ENCODE measurements at regions not wholly inside any gene's neighbourhood (a gene's known extent, or its start where the extent isn't known, plus 50 kb on each side); places are given as distances from the start of the nearest gene placed in this dataset.

DNA sequence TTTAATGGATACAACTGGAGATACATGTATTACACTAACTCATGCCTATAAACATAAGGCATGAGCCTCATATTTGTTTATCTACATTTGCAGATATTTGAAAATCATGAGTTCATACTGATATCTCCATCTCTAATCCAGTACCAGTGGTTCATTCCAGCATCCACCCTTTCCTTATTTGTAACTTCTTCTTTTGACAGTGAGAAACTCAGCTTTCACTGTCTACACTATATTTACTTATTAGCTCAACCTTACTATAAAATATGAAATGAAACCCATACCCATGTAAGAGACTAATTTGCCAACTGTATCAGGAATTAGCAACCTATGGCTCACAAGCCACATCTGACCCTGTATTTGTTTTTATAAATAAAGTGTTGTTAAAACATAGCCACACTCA is 161.9 kb upstream of the GPRIN3 start:
- Mint-ChIP-seq H3K4me1 (ENCODE audit: low read depth) (peaks cover 26% of the 10 kb centered on the region), H3K27ac (peak overlapping the region; percentile 75)
- no peak for ATAC-seq (replicated peaks in 1 of 2)

DNA sequence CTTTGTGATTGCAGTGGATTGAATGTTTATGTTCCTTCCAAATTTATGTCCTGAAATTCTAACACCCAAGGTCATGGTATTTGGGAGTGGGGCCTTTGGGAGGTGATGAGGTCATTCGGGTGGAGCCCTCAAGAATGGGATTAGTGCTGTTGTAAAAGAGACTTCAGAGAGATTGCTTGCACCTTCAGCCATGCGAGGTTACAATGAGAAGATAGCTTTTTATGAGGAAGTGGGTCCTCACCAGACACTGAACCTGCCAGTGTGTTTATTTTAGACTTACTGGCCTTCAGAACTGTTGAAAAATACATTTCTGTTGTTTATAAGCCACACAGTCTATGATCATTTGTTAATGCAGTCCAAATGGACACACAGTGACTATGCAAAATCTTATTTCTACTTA is 161.0 kb upstream of the GPRIN3 start:
- no peak for DNase-seq
- H3K27ac Mint-ChIP-seq = no peak overlapping the region
- no peak for ATAC-seq (replicated peaks in 1 of 2)
- no peak overlapping the region for H3K4me3 Mint-ChIP-seq
- peaks cover 26% of the 10 kb centered on the region for H3K4me1 Mint-ChIP-seq (ENCODE audit: low read depth)
- H3K36me3 Mint-ChIP-seq (ENCODE audit: insufficient read depth in 2 of 2) = no peaks in the 10 kb centered on the region
- H3K9me3 Mint-ChIP-seq = no peaks in the 10 kb centered on the region
- H3K27me3 Mint-ChIP-seq (ENCODE audit: low read depth) = peaks cover 2% of the 10 kb centered on the region

More for the DNA sequence above, 161.9 kb upstream of the GPRIN3 start:
- peaks cover 11% of the 10 kb centered on the region for H3K27me3 Mint-ChIP-seq (ENCODE audit: low read depth)
- H3K36me3 Mint-ChIP-seq (ENCODE audit: insufficient read depth in 2 of 2) = no peaks in the 10 kb centered on the region
- no peak for DNase-seq
- no peaks in the 10 kb centered on the region for H3K9me3 Mint-ChIP-seq
- H3K4me3 Mint-ChIP-seq = peak overlapping the region; percentile 55 to 73

DNA sequence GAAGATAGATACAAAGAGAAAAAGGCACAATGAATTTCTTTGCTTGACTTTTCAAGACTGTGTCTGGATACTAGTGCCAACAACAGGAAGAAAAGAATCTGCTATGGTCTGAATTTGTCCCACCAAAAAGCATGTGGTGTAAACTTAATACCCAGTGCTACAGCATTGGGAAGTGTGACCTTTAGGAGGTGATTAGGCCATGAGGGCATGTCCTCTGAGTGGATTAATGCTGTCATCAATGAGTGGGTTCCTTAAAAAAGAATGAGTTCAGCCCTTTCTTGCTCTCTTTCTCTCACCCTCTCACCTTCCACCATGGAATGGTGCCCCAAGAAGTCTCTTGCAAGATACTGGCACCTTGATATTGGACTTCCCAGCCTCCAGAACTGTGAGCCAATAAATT is 155.7 kb upstream of the GPRIN3 start:
- no peaks in the 10 kb centered on the region for H3K9me3 Mint-ChIP-seq
- H3K27ac Mint-ChIP-seq = no peak overlapping the region
- no peaks in the 10 kb centered on the region for H3K4me1 Mint-ChIP-seq (ENCODE audit: low read depth)
- H3K27me3 Mint-ChIP-seq (ENCODE audit: low read depth) = no peaks in the 10 kb centered on the region
- DNase-seq (no peak), ATAC-seq (replicated peaks in 1 of 2) (no peak)
- no peaks in the 10 kb centered on the region for H3K36me3 Mint-ChIP-seq (ENCODE audit: insufficient read depth in 2 of 2)
- no peak overlapping the region for H3K4me3 Mint-ChIP-seq

DNA sequence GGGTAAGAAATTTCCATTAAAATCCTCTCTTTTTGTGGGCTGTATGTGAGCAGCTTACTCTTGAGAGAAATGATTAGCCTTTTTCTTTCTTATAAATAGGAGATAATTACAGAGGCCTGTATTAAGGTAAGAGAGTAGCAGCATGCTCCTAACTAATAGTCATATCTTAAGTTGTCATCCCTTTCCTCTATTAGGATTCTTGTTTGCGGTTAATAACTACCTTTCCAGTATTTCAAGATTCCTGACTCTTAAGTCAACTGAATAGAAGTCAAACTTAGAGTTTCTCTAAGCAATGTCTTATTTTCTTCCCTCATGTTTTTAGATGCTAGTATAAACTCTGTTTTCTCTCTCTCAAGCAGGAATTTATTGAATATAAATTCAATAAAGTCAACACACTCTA is 139.9 kb upstream of the GPRIN3 start:
- no peak overlapping the region for H3K27ac Mint-ChIP-seq
- no peaks in the 10 kb centered on the region for H3K27me3 Mint-ChIP-seq (ENCODE audit: low read depth)
- H3K4me1 Mint-ChIP-seq (ENCODE audit: low read depth) = no peaks in the 10 kb centered on the region
- H3K4me3 Mint-ChIP-seq = no peak overlapping the region
- H3K36me3 Mint-ChIP-seq (ENCODE audit: insufficient read depth in 2 of 2) = peaks cover 10 to 16% of the 10 kb centered on the region in 2 donors
- ATAC-seq (replicated peaks in 1 of 2) (no peak), DNase-seq (no peak)
- peaks cover 8 to 13% of the 10 kb centered on the region in 2 donors for H3K9me3 Mint-ChIP-seq

DNA sequence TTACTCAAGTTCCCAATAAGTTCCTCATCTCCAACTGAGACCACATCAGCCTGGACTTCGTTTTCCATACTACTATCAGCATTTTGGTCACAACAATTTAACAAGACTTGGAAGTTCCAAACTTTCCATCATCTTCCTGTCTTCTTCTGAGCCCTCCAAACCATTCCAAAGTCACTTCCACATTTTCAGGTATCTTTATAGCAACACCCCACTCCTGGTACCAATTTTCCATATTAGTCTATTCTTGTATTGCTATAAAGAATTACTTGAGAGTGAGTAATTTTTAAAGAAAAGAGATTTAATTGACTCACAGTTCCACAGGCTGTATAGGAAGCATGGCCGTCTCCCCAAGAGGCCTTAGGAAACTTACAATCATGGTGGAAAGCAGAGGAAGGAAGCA is 138.6 kb upstream of the GPRIN3 start:
- H3K27me3 Mint-ChIP-seq (ENCODE audit: low read depth) = no peaks in the 10 kb centered on the region
- H3K4me3 Mint-ChIP-seq = no peak overlapping the region
- ATAC-seq (replicated peaks in 1 of 2) = no peak
- H3K9me3 Mint-ChIP-seq = peaks cover 8 to 13% of the 10 kb centered on the region in 2 donors
- peak overlapping the region; percentile 13 for H3K27ac Mint-ChIP-seq
- DNase-seq = no peak
- no peaks in the 10 kb centered on the region for H3K4me1 Mint-ChIP-seq (ENCODE audit: low read depth)
- peaks cover 10 to 16% of the 10 kb centered on the region in 2 donors for H3K36me3 Mint-ChIP-seq (ENCODE audit: insufficient read depth in 2 of 2)

DNA sequence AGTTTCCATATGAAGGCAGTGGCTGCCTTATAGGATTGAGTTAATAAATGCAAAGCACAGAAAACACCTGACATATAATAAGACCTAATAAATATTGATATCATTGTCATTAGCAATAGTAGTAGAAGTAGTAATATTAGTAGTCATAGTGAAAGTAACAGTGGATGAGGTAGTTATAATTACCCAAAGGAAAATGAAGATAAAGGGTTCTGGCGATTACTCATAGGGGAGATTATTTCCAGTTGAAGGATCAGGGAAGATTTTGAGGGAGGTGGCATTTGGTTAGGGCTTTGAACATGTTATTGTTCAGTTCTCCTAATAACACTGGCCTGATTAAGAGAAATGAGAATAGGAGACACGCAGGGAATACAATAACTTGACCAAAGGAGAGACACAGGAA is 131.9 kb upstream of the GPRIN3 start:
- Mint-ChIP-seq H3K4me1 (ENCODE audit: low read depth) (peaks cover 17% of the 10 kb centered on the region), H3K9me3 (peaks cover 2 to 3% of the 10 kb centered on the region in 2 donors), H3K27me3 (ENCODE audit: low read depth) (no peaks in the 10 kb centered on the region), H3K27ac (no peak overlapping the region), H3K36me3 (ENCODE audit: insufficient read depth in 2 of 2) (peaks cover 0 to 3% of the 10 kb centered on the region in 2 donors), H3K4me3 (no peak overlapping the region)
- ATAC-seq (replicated peaks in 1 of 2) (no peak), DNase-seq (no peak)

DNA sequence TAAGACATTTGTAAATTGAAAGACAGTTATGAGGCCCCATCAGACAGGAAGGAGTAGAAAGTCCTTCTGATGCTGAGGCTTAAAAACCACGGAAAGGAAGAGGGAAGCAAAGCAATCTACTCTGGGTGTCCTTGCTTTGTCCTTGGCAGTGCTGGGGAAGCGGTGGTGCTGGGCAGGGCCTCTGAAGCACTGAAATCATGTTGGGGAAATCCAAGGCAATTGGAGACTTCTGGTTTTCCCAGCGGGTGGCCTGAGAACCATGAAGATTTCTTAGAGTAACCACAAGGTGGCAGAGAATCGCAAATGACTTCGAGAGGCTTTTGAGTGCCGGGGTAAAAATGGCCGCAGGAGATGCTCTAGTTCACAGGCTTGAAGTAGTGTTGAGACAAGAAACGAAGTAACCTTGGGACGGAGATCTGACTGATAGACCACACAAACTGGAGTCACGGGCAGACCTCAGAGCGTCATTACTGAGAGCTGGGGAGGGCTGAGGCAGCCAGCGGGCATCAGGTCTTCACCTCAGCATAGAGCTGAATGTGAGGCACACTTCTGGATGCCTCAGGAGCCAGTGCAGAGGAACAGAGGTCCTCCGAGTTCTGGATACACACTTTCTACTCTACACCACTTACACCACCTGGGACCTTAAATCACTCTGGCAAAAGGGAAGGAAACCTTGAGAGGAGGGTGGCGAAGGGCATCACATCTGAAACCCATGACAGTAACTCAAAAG is 130.7 kb upstream of the GPRIN3 start:
- Mint-ChIP-seq H3K9me3 (no peaks in the 10 kb centered on the region), H3K27me3 (ENCODE audit: low read depth) (no peaks in the 10 kb centered on the region), H3K27ac (peak overlapping the region; percentile 26), H3K4me1 (ENCODE audit: low read depth) (peaks cover 23% of the 10 kb centered on the region), H3K36me3 (ENCODE audit: insufficient read depth in 2 of 2) (no peaks in the 10 kb centered on the region), H3K4me3 (peak overlapping the region; percentile 41 to 57)
- DNase-seq = peak; percentile 46 to 55
- peak; percentile 80 to 81 for ATAC-seq (replicated peaks in 1 of 2)

DNA sequence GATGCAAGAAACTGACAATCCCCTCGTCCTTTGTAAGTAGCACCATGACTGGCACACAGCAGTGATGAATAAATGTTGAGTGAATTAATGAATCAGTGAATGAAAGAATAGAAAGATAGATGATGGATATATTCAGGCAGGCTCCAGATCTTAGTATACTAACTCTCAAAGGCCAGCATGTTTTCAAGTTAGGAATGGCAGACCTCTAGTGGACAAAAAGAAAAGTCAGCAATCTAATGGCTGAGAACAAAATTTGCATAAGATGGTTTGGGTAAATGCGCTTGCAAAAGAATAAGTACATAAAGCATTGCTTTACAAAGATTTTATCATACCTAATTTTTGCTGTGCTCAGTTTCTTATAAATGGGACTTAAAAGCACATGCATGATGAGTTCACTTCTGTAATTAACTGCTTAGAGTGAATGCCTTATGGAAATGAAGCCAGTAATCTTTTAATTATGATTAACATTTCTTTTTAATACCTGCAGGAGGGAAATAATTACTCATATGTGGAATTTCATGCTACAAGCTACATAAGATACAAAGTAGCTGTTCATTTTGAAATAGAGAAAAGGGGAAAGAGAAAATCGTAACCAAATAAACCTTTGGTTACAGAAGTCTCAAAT is 126.9 kb upstream of the GPRIN3 start:
- H3K27ac Mint-ChIP-seq = no peak overlapping the region
- ATAC-seq (replicated peaks in 1 of 2) (peak; percentile 60 to 72), DNase-seq (peak in 1 of 2 donors; percentile 17)
- no peaks in the 10 kb centered on the region for H3K36me3 Mint-ChIP-seq (ENCODE audit: insufficient read depth in 2 of 2)
- no peaks in the 10 kb centered on the region for H3K9me3 Mint-ChIP-seq
- peaks cover 22% of the 10 kb centered on the region for H3K4me1 Mint-ChIP-seq (ENCODE audit: low read depth)
- no peaks in the 10 kb centered on the region for H3K27me3 Mint-ChIP-seq (ENCODE audit: low read depth)
- no peak overlapping the region for H3K4me3 Mint-ChIP-seq

DNA sequence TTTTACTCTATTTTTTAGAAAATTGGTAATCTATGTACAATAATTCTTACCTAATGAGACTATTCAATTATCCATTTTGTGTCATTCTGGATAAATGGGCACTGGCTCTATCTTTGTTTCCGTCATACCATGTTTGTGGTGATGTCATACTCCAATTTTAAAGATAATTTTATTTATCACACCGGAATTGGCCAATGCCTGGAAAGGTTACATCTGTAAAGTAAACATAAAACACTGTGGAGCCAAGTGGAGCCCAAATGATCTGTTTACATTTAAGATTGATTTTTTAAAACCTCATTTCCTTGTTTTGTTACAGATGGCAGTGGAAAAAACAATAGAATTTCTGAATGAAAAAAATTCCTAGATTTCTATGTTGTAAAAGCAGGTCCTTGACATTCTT is 120.2 kb upstream of the GPRIN3 start:
- ATAC-seq (replicated peaks in 1 of 2) = no peak
- H3K27me3 Mint-ChIP-seq (ENCODE audit: low read depth) = peaks cover 16% of the 10 kb centered on the region
- H3K4me1 Mint-ChIP-seq (ENCODE audit: low read depth) = no peaks in the 10 kb centered on the region
- peaks cover 0 to 2% of the 10 kb centered on the region in 2 donors for H3K36me3 Mint-ChIP-seq (ENCODE audit: insufficient read depth in 2 of 2)
- no peak overlapping the region for H3K4me3 Mint-ChIP-seq
- no peaks in the 10 kb centered on the region for H3K9me3 Mint-ChIP-seq
- no peak overlapping the region for H3K27ac Mint-ChIP-seq
- no peak for DNase-seq

DNA sequence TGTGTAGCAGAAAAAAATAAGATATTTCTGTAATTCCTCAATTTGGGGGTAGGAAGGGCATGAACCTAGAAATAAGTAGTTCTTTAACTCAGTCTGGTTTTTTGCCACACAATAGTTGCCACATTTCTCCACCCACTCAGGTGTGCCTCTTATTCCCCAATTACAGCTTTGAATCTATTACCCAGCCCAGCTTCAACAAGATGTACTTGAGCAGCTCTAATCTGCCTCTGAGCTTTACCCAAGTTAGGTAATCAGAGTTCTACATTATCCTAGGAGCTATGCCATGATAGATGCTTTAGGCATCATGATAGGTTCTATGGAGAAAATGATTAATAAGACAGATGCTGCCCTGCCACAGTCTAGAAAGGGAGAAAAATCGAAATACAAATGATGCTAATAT is 117.4 kb upstream of the GPRIN3 start:
- ATAC-seq (replicated peaks in 1 of 2) = no peak
- no peak for DNase-seq
- Mint-ChIP-seq H3K27me3 (ENCODE audit: low read depth) (peaks cover 16% of the 10 kb centered on the region), H3K27ac (no peak overlapping the region), H3K4me1 (ENCODE audit: low read depth) (peaks cover 7% of the 10 kb centered on the region), H3K9me3 (no peaks in the 10 kb centered on the region), H3K36me3 (ENCODE audit: insufficient read depth in 2 of 2) (peaks cover 0 to 2% of the 10 kb centered on the region in 2 donors), H3K4me3 (no peak overlapping the region)

DNA sequence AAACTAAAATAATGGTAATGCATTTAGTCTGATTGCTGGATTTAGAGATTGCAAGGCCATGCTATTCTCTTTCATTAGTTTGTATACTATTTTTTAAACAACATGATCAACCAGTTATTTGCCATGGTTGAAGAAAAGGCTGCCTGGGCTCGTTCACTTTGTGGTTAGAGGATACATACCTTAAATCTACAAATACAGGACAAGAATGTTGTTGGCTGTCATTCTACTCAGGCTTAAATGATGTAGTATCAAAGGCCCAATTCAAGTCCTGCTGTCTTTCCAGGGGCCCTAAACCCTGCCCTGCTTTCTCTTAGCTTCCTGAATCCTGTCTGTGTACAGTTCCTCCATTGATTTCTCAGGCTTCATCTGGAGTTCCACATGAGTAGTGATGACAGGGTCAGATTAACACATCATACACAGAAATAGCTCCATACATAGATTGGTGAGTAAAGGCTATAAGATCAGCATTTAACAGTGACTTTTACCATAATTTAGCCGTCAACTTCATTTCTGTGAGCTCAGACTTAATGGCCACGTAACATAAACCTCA is 114.9 kb upstream of the GPRIN3 start:
- Mint-ChIP-seq H3K36me3 (ENCODE audit: insufficient read depth in 2 of 2) (peaks cover 0 to 2% of the 10 kb centered on the region in 2 donors), H3K27ac (no peak overlapping the region)

DNA sequence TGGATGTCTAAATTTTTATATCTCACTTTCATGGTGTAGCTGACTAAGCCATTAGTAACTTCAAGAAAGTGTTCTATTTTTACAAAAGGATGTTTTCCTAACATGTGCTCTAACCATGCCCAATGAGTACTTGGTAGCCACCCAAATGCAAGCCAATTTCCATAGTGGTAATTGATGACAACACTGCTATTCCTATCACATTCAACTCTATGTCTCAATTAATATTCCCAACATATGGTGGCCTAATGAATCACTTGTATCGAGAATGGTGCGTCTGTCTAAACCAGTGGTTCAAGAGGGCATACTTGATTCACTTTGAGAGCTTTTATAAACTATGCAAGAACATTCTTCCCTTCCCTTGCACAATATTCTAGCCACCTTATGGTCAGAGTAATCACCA is 112.9 kb upstream of the GPRIN3 start:
- no peak for ATAC-seq (replicated peaks in 1 of 2)
- H3K4me1 Mint-ChIP-seq (ENCODE audit: low read depth) = peaks cover 7% of the 10 kb centered on the region

More for the DNA sequence above, 114.9 kb upstream of the GPRIN3 start:
- Mint-ChIP-seq H3K27me3 (ENCODE audit: low read depth) (peaks cover 16% of the 10 kb centered on the region), H3K4me3 (no peak overlapping the region), H3K9me3 (no peaks in the 10 kb centered on the region), H3K4me1 (ENCODE audit: low read depth) (peaks cover 7% of the 10 kb centered on the region)
- ATAC-seq (replicated peaks in 1 of 2) (no peak), DNase-seq (no peak)

DNA sequence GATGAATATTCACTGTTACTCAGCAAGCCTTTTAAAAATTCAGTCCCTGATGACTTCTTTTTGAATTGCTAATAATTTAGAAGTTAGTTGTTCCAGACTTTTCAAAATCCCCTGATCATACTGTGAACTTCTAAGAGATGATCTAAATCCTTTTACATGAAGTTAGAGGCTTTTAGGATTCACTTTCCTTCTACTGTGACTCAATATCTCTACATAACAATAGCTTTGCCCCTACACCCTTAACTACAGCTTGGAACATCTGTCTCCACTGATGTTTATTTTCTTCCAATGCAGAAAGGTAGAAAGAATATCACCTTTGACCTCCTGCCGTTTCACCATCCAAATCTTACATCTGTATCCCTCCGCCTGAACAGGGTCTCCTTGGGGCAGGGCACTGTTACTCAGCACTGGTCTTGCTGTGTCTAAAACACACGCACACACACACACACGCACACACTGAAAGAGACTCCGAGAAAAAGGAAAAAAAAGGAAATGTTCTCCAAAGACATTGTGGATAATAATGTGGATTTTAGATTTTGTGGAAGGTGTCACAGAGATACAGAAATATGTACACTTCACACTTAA is 111.6 kb upstream of the GPRIN3 start:
- no peaks in the 10 kb centered on the region for H3K36me3 Mint-ChIP-seq (ENCODE audit: insufficient read depth in 2 of 2)

More for the DNA sequence above, 112.9 kb upstream of the GPRIN3 start:
- H3K27ac Mint-ChIP-seq = no peak overlapping the region
- peaks cover 10% of the 10 kb centered on the region for H3K27me3 Mint-ChIP-seq (ENCODE audit: low read depth)
- no peaks in the 10 kb centered on the region for H3K36me3 Mint-ChIP-seq (ENCODE audit: insufficient read depth in 2 of 2)
- H3K9me3 Mint-ChIP-seq = no peaks in the 10 kb centered on the region
- DNase-seq = no peak
- H3K4me3 Mint-ChIP-seq = no peak overlapping the region

More for the DNA sequence above, 111.6 kb upstream of the GPRIN3 start:
- Mint-ChIP-seq H3K4me3 (no peak overlapping the region), H3K27ac (no peak overlapping the region), H3K9me3 (no peaks in the 10 kb centered on the region), H3K27me3 (ENCODE audit: low read depth) (no peaks in the 10 kb centered on the region), H3K4me1 (ENCODE audit: low read depth) (peaks cover 7% of the 10 kb centered on the region)
- ATAC-seq (replicated peaks in 1 of 2) (no peak), DNase-seq (no peak)
